A549 (cell line): ENCODE measurements at regions not wholly inside any gene's neighbourhood (a gene's known extent, or its start where the extent isn't known, plus 50 kb on each side); places are given as distances from the start of the nearest gene placed in this dataset.
"Not testable (repeated sequence)": the region's sequence is repeated elsewhere in the genome, so short reads cannot be mapped to it uniquely, and the experiment has no call there.

Experiments used
- ATAC-seq, 2 experiments: fragments of 200-7000 bp in 1 of 2; fragments of >200 bp in 1 of 2; cut with Nextera tagmentation in 1 of 2; cut with Tn5 transposase in 1 of 2; 3 replicates each; pipeline versions ENCODE4 v1.8.0 to v1.9.1; 2018 to 2020; ENCODE audit warnings: mild to moderate bottlenecking in 1 of 2, moderate library complexity in 1 of 2
- CTCF ChIA-PET: fragments of 300-600 bp; sonication (Branson Sonifier 250); formaldehyde crosslinking; extraction: SDS; loops from one replicate; lab custom pipeline; 2021; ENCODE audit warnings: antibody characterized with exemption, inconsistent platforms; lab: Yijun Ruan, JAX
- POLR2A ChIA-PET: fragments of 350-600 bp; formaldehyde crosslinking; extraction: SDS; loops from one replicate; lab custom pipeline; 2021; ENCODE audit warnings: antibody characterized with exemption, inconsistent platforms; lab: Yijun Ruan, JAX
- DNase-seq, 2 experiments: peaks; one replicate each; pipeline versions ENCODE4 v3.0.0 to v3.0.0-alpha.2; 2011 to 2016; ENCODE audit warnings: low read depth in 1 of 2, low spot score in 1 of 2
- FAIRE-seq: peaks from 2 replicates; lab custom pipeline; 2011; peaks lifted over from hg19 to GRCh38; lab: Jason Lieb, UNC
- H3K27ac ChIP-seq, 2 experiments: fragments of >200 bp; sonication (Bioruptor Twin); formaldehyde crosslinking; 3 replicates each; pipeline ENCODE4 v1.5.1; 2016 to 2017
- H3K4me1 ChIP-seq: fragments of >200 bp; sonication (Bioruptor Twin); formaldehyde crosslinking; 3 replicates; pipeline ENCODE4 v1.6.1; 2016
- H3K4me2 ChIP-seq: fragments of >200 bp; sonication (Bioruptor Twin); formaldehyde crosslinking; 3 replicates; pipeline ENCODE4 v1.6.1; 2016
- H3K4me3 ChIP-seq: fragments of >200 bp; sonication (Bioruptor Twin); formaldehyde crosslinking; 3 replicates; pipeline ENCODE4 v1.5.1; 2016
- H3K9me3 ChIP-seq: fragments of >200 bp; sonication (Bioruptor Twin); formaldehyde crosslinking; 3 replicates; pipeline ENCODE4 v1.6.1; 2016
- BHLHE40 ChIP-seq: IDR thresholded peaks from 2 replicates; pipeline ENCODE4 v1.6.1; 2012; ENCODE audit warnings: low read depth, low read length, inconsistent platforms
- CBX2 ChIP-seq: fragments of 200-600 bp; sonication (generic); IDR thresholded peaks from 2 replicates; pipeline ENCODE4 v1.6.1; 2016; ENCODE audit warnings: low read depth, mild to moderate bottlenecking, borderline replicate concordance
- CEBPB ChIP-seq, 2 experiments: fragments of >200 bp in 1 of 2; sonication (Bioruptor Twin) in 1 of 2; formaldehyde crosslinking in 1 of 2; IDR thresholded peaks; 2 replicates each; pipeline ENCODE4 v1.6.1; 2012 to 2016
- EHF ChIP-seq: fragments of 250-450 bp; sonication (Bioruptor Pico); IDR thresholded peaks from 2 replicates; pipeline ENCODE4 v1.5.0; 2020; ENCODE audit warnings: mild to moderate bottlenecking
- EHMT2 ChIP-seq: fragments of 200-600 bp; sonication (generic); IDR thresholded peaks from 2 replicates; pipeline ENCODE4 v1.6.1; 2016; ENCODE audit warnings: antibody characterized with exemption, low read depth, mild to moderate bottlenecking, moderate library complexity
- ESRRA ChIP-seq: fragments of 150-350 bp; IDR thresholded peaks from 2 replicates; pipeline ENCODE4 v1.6.1; 2014; ENCODE audit warnings: mild to moderate bottlenecking, low read length, borderline replicate concordance
- FOSL2 ChIP-seq, 2 experiments: fragments of 450-650 bp in 1 of 2; fragments of >200 bp in 1 of 2; sonication (Bioruptor Twin) in 1 of 2; formaldehyde crosslinking; IDR thresholded peaks; 2 replicates each; pipeline versions ENCODE4 v1.5.0 to v1.6.1; 2016 to 2020; ENCODE audit warnings: mild to moderate bottlenecking in 1 of 2, moderate library complexity in 1 of 2
- FOXS1 ChIP-seq: fragments of 250-450 bp; sonication (Bioruptor Pico); IDR thresholded peaks from 2 replicates; pipeline ENCODE4 v1.5.0; 2020; ENCODE audit warnings: mild to moderate bottlenecking, moderate library complexity
- GATA3 ChIP-seq: IDR thresholded peaks from 2 replicates; pipeline ENCODE4 v1.6.1; 2012; ENCODE audit warnings: borderline replicate concordance
- HDAC2 ChIP-seq: fragments of 200-600 bp; sonication (generic); IDR thresholded peaks from 2 replicates; pipeline ENCODE4 v1.6.1; 2016
- HOXB13 ChIP-seq: fragments of 250-450 bp; sonication (Bioruptor Pico); IDR thresholded peaks from 2 replicates; pipeline ENCODE4 v1.5.0; 2020; ENCODE audit warnings: low read depth, mild to moderate bottlenecking, moderate library complexity
- HOXB5 ChIP-seq: fragments of 250-450 bp; sonication (Bioruptor Pico); IDR thresholded peaks from 2 replicates; pipeline ENCODE4 v1.5.0; 2020; ENCODE audit warnings: mild to moderate bottlenecking, moderate library complexity
- JUN ChIP-seq, 2 experiments: fragments of >200 bp; sonication (Bioruptor Twin); formaldehyde crosslinking; IDR thresholded peaks; 2 replicates in 1 of 2; 3 replicates in 1 of 2; pipeline ENCODE4 v1.6.1; 2016 to 2017
- KDM5A ChIP-seq: fragments of 200-600 bp; sonication (generic); IDR thresholded peaks from 2 replicates; pipeline ENCODE4 v1.6.1; 2016; ENCODE audit warnings: antibody characterized with exemption, mild to moderate bottlenecking
- MAFK ChIP-seq: fragments of 450-650 bp; IDR thresholded peaks from 2 replicates; pipeline ENCODE4 v1.6.1; 2014; ENCODE audit not compliant: partially characterized antibody
- NFE2L2 ChIP-seq: fragments of 150-350 bp; conservative IDR thresholded peaks from 2 replicates; pipeline ENCODE4 v1.6.1; 2014; ENCODE audit warnings: low read length
- NPAS2 ChIP-seq: fragments of 250-450 bp; sonication (Bioruptor Pico); IDR thresholded peaks from 2 replicates; pipeline ENCODE4 v1.8.0; 2022; ENCODE audit warnings: mild to moderate bottlenecking, moderate library complexity, borderline replicate concordance
- NR3C1 ChIP-seq: fragments of >200 bp; sonication (Bioruptor Twin); formaldehyde crosslinking; IDR thresholded peaks from 3 replicates; pipeline ENCODE4 v1.6.1; 2017
- POLR2A ChIP-seq: IDR thresholded peaks from 2 replicates; pipeline ENCODE4 v1.6.1; 2012; ENCODE audit warnings: mild to moderate bottlenecking, low read length
- POLR2AphosphoS2 ChIP-seq: conservative IDR thresholded peaks from 2 replicates; pipeline ENCODE4 v1.6.1; 2012; ENCODE audit warnings: low read length, improper control_type of control experiment, inconsistent platforms
- RAD21 ChIP-seq, 2 experiments: fragments of >200 bp in 1 of 2; sonication (Bioruptor Twin) in 1 of 2; formaldehyde crosslinking in 1 of 2; IDR thresholded peaks in 1 of 2; conservative IDR thresholded peaks in 1 of 2; 2 replicates in 1 of 2; 3 replicates in 1 of 2; pipeline ENCODE4 v1.6.1; 2012 to 2018; ENCODE audit warnings: inconsistent platforms in 1 of 2
- RCOR1 ChIP-seq: fragments of 150-350 bp; IDR thresholded peaks from 2 replicates; pipeline ENCODE4 v1.6.1; 2014; ENCODE audit warnings: antibody characterized with exemption, low read length, low read depth
- SREBF2 ChIP-seq: fragments of 450-650 bp; IDR thresholded peaks from 2 replicates; pipeline ENCODE4 v1.6.1; 2014; ENCODE audit warnings: mild to moderate bottlenecking, moderate library complexity
- TFCP2L1 ChIP-seq: fragments of 250-450 bp; sonication (Bioruptor Pico); IDR thresholded peaks from 2 replicates; pipeline ENCODE4 v1.5.0; 2021; ENCODE audit warnings: mild to moderate bottlenecking
- ZC3H11A ChIP-seq: fragments of 450-650 bp; IDR thresholded peaks from 2 replicates; pipeline ENCODE4 v1.6.1; 2014; ENCODE audit warnings: antibody characterized with exemption, mild to moderate bottlenecking
- ZFP36 ChIP-seq: fragments of 450-650 bp; IDR thresholded peaks from 2 replicates; pipeline ENCODE4 v1.6.1; 2014; ENCODE audit warnings: borderline replicate concordance; ENCODE audit not compliant: partially characterized antibody
- ZNF302 ChIP-seq: fragments of 250-450 bp; sonication (Bioruptor Pico); IDR thresholded peaks from 2 replicates; pipeline ENCODE4 v1.9.0; 2021; ENCODE audit warnings: inconsistent platforms, mild to moderate bottlenecking, moderate library complexity
- WGBS: methylation state at CpG from one replicate; pipeline ENCODE4 v1.1.6; 2017; ENCODE audit errors: missing lambda C conversion rate; 5-methylcytosine and 5-hydroxymethylcytosine counted together
- TF ChIP-seq, protein P1 (sequence below): fragments of >200 bp; sonication (Bioruptor Twin); formaldehyde crosslinking; IDR thresholded peaks from 3 replicates; pipeline ENCODE4 v1.6.1; 2016
- TF ChIP-seq, protein P2 (sequence below): IDR thresholded peaks from 2 replicates; pipeline ENCODE4 v1.6.1; 2012; ENCODE audit warnings: low read depth, borderline replicate concordance
- TF ChIP-seq, protein P3 (sequence below): IDR thresholded peaks from 2 replicates; pipeline ENCODE4 v1.6.1; 2012
- TF ChIP-seq, protein P4 (sequence below): fragments of >200 bp; sonication (Bioruptor Twin); formaldehyde crosslinking; IDR thresholded peaks from 3 replicates; pipeline ENCODE4 v1.5.1; 2016
- TF ChIP-seq, protein P5 (sequence below): fragments of 250-450 bp; sonication (Bioruptor Pico); IDR thresholded peaks from 2 replicates; pipeline ENCODE4 v1.5.0; 2020; ENCODE audit warnings: low read depth, mild to moderate bottlenecking, moderate library complexity

DNA sequence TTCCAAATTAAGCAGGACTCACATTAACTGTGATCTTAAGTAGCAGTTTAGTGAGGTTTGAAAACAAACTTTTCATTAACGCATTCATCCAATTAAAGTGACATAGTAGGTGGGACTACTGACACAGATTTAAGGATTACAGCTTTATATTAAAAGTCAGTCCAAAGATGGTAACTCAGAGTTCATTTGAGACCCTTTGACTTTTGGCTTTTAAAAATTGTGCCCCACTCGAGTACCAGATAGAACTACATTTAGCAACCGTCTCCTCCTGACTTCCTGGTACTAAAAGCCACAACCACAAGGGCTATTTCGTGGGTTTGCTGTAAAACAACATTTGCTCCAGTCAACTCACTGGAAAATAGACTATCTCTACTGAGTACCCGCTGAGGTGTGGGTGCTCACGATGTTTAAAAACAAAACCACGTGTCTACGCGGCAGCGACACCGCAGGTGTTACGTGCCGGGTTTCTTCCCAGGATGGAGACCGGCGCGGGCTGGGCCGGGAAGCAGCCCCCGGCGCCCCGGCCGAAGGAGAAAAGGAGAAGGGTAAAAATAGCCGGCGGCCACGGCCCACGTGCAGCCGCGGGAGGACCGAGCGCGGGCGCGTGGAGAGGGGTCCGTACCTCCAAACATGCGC lies 120.6 kb downstream of the PRR15 start:
- Histone ChIP-seq H3K4me2 (peak overlapping the region; percentile 87), H3K4me3 (peak overlapping the region; percentile 92), H3K4me1 (peaks cover 14% of the 10 kb centered on the region; the same call in 1 of the 3 replicates), H3K27ac (peak overlapping the region; percentile 98 to 99)
- peak; percentile 56 to 68 for ATAC-seq
- H3K9me3 ChIP-seq, CTCF ChIA-PET, POLR2A ChIA-PET: not testable (repeated sequence)
- whole genome bisulfite sequencing: under 1% methylated on average over 33 of the region's 34 CpGs
- peak in 1 of 2 experiments; percentile 5 for DNase-seq
- peak; percentile 36 for FAIRE-seq

DNA sequence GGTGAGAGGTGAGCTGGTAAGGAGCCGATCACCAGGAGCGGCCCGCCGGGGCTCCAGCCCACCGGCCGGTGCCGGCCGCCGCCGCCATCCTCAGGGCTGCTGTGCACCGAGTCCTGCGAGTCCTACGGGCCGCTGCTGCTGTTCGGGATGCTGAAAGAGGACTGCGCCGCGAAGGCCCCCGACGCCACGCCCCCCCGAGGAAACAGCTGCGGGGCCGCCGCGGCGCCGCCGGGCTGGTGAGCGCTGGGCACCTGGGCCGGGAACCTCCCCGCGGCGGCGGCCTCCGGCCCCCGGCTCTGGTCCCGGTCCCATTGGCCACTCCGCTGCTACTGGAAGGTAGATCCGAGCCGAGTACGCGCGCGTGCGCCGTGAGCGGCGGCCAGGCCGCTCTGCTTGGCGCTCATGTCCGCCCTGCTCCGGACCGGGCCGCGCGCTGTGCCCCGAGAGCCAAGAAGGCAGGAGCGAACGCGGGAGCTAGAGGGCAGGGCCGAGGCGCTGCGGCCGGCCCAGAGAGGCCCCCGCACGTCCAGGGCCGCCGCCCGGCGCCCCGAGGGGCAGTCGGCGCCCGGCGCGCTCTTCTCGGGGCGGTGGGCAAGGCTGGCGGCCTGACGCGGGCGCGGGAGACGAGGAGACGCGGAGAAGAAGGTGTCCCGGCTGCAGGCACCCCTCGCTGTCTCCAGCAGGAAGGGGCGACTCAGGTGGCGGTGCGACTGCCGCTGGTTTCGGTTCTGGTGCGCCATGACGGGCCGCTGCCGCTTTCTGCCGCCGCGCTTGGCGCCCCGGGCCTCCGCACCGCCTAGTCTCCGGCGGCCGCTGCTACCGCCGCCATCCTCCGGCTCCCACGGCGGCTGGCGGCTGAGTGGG lies 121.3 kb upstream of the WIPF3 start:
- FAIRE-seq (no peak), DNase-seq (peak; percentile 22 to 83), ATAC-seq (peak; percentile 90 to 91)
- H3K4me2 ChIP-seq: peak overlapping the region; percentile 87
- ChIA-PET CTCF (no interaction called here), POLR2A (interaction anchor here (0.6 to 1.2 kb wide), 3 partner anchors 10 to 187 kb away, joined by 3 to 5 read pairs (median 4); no protein-coding TSS in a partner anchor)
- TF ChIP-seq ZC3H11A (no peak), KDM5A (no peak), NFE2L2 (no peak), ZNF302 (no peak), HOXB5 (CRISPR knock-in tag) (no peak), SREBF2 (no peak), NPAS2 (no peak), POLR2AphosphoS2 (no peak), NR3C1 (no peak), TFCP2L1 (CRISPR knock-in tag) (no peak), EHF (CRISPR knock-in tag) (no peak), FOSL2 (IDR thresholded peaks at IDR 0.05) (no peak), FOSL2 (CRISPR knock-in tag; IDR thresholded peaks at IDR 0.05) (no peak), CEBPB (IDR thresholded peaks at IDR 0.05) (no peak), CBX2 (no peak), ESRRA (no peak), HOXB13 (CRISPR knock-in tag) (no peak), ZFP36 (no peak), EHMT2 (no peak), JUN (IDR thresholded peaks at IDR 0.05) (peak in 1 of 2 experiments; percentile 62; a peak in 2 of 5 replicates), POLR2A (peak; percentile 45; the same call in 1 of the 2 replicates), MAFK (no peak), FOXS1 (no peak), HDAC2 (no peak), RAD21 (conservative IDR thresholded peaks at IDR 0.05 in 1 of 2, IDR thresholded peaks at IDR 0.05 in 1 of 2) (no peak), GATA3 (no peak), BHLHE40 (no peak), RCOR1 (no peak)
- TF ChIP-seq, protein P1, sequence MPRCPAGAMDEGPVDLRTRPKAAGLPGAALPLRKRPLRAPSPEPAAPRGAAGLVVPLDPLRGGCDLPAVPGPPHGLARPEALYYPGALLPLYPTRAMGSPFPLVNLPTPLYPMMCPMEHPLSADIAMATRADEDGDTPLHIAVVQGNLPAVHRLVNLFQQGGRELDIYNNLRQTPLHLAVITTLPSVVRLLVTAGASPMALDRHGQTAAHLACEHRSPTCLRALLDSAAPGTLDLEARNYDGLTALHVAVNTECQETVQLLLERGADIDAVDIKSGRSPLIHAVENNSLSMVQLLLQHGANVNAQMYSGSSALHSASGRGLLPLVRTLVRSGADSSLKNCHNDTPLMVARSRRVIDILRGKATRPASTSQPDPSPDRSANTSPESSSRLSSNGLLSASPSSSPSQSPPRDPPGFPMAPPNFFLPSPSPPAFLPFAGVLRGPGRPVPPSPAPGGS: no peak
- TF ChIP-seq, protein P2, sequence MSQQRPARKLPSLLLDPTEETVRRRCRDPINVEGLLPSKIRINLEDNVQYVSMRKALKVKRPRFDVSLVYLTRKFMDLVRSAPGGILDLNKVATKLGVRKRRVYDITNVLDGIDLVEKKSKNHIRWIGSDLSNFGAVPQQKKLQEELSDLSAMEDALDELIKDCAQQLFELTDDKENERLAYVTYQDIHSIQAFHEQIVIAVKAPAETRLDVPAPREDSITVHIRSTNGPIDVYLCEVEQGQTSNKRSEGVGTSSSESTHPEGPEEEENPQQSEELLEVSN: peak; percentile 27; the same call in 1 of the 2 replicates
- TF ChIP-seq, protein P3, sequence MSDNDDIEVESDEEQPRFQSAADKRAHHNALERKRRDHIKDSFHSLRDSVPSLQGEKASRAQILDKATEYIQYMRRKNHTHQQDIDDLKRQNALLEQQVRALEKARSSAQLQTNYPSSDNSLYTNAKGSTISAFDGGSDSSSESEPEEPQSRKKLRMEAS: 0 out of 2 replicates have a peak, but pooled peaks have one; percentile 7
- TF ChIP-seq, protein P4, sequence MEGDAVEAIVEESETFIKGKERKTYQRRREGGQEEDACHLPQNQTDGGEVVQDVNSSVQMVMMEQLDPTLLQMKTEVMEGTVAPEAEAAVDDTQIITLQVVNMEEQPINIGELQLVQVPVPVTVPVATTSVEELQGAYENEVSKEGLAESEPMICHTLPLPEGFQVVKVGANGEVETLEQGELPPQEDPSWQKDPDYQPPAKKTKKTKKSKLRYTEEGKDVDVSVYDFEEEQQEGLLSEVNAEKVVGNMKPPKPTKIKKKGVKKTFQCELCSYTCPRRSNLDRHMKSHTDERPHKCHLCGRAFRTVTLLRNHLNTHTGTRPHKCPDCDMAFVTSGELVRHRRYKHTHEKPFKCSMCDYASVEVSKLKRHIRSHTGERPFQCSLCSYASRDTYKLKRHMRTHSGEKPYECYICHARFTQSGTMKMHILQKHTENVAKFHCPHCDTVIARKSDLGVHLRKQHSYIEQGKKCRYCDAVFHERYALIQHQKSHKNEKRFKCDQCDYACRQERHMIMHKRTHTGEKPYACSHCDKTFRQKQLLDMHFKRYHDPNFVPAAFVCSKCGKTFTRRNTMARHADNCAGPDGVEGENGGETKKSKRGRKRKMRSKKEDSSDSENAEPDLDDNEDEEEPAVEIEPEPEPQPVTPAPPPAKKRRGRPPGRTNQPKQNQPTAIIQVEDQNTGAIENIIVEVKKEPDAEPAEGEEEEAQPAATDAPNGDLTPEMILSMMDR: no peak
- TF ChIP-seq, protein P5, sequence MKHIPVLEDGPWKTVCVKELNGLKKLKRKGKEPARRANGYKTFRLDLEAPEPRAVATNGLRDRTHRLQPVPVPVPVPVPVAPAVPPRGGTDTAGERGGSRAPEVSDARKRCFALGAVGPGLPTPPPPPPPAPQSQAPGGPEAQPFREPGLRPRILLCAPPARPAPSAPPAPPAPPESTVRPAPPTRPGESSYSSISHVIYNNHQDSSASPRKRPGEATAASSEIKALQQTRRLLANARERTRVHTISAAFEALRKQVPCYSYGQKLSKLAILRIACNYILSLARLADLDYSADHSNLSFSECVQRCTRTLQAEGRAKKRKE (CRISPR knock-in tag): no peak
- H3K4me1 ChIP-seq: peaks cover 14% of the 10 kb centered on the region; the same call in 1 of the 3 replicates
- peak overlapping the region; percentile 92 for H3K4me3 ChIP-seq
- 0% methylated on average over 5 of the region's 114 CpGs for WGBS
- H3K27ac ChIP-seq: peak overlapping the region; percentile 98 to 99
- H3K9me3 ChIP-seq: no peaks in the 10 kb centered on the region
